GM12865 (cell line): ENCODE measurements at regions not wholly inside any gene's neighbourhood (a gene's known extent, or its start where the extent isn't known, plus 50 kb on each side); places are given as distances from the start of the nearest gene placed in this dataset.
"Not testable (repeated sequence)": the region's sequence is repeated elsewhere in the genome, so short reads cannot be mapped to it uniquely, and the experiment has no call there.

ENCODE experiments used
- DNase-seq: peaks from one replicate; pipeline ENCODE4 v3.0.0; 2010; ENCODE audit warnings: low read depth
- H3K4me3 ChIP-seq: 2 replicates; pipeline ENCODE4 v1.5.1; 2011; ENCODE audit warnings: mild to moderate bottlenecking, low read depth, low read length, control low read depth
- TF ChIP-seq, protein P1 (sequence below): IDR thresholded peaks from 2 replicates; pipeline ENCODE4 v1.5.1; 2011; ENCODE audit warnings: low read length, control low read depth, low read depth, inconsistent platforms; ENCODE audit not compliant: insufficient read depth; ENCODE audit errors: missing control alignments

- H3K4me3 ChIP-seq: no peak overlapping the region
- DNase-seq: no peak
These were observed 113.3 kb upstream of the CAST start for GRCh38 chr5:96548905-96549304.

DNA sequence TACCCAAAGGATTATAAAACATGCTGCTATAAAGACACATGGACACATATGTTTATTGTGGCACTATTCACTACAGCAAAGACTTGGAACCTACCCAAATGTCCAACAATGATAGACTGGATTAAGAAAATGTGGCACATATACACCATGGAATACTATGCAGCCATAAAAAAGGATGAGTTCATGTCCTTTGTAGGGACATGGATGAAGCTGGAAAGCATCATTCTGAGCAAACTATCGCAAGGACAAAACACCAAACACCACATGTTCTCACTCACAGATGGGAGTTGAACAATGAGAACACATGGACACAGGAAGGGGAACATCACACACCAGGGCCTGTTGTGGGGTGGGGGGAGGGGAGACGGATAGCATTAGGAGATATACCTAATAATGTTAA lies 101.3 kb upstream of the CAST start:
- H3K4me3 ChIP-seq, DNase-seq: not testable (repeated sequence)

More at GRCh38 chr5:96548905-96549304, 113.3 kb upstream of the CAST start:
- TF ChIP-seq, protein P1, sequence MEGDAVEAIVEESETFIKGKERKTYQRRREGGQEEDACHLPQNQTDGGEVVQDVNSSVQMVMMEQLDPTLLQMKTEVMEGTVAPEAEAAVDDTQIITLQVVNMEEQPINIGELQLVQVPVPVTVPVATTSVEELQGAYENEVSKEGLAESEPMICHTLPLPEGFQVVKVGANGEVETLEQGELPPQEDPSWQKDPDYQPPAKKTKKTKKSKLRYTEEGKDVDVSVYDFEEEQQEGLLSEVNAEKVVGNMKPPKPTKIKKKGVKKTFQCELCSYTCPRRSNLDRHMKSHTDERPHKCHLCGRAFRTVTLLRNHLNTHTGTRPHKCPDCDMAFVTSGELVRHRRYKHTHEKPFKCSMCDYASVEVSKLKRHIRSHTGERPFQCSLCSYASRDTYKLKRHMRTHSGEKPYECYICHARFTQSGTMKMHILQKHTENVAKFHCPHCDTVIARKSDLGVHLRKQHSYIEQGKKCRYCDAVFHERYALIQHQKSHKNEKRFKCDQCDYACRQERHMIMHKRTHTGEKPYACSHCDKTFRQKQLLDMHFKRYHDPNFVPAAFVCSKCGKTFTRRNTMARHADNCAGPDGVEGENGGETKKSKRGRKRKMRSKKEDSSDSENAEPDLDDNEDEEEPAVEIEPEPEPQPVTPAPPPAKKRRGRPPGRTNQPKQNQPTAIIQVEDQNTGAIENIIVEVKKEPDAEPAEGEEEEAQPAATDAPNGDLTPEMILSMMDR: no peak

GRCh38 chr5:96562614-96563013 lies 99.6 kb upstream of the CAST start:
- no peak for DNase-seq
- H3K4me3 ChIP-seq: no peak overlapping the region
- TF ChIP-seq, protein P1: no peak

DNA sequence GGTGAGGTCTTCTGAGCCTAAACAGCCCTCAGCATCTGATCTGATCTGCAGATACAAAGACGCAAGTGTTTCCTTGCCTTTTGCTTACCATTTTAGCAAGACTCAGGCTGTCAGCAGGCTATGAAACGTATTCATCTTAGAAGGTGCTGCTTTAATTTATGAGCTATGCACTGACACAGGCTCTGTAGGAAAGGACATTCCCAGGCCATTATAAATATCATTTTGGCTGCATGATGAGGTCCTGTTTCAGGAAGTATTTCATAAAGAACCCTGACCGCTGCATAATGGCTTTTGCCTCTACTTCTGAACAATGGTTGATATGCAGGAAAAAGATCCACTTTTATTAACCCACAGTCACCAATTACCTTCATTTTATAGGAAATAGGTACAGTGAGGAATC lies 98.4 kb upstream of the CAST start:
- TF ChIP-seq, protein P1: no peak
- DNase-seq: no peak
- no peak overlapping the region for H3K4me3 ChIP-seq

- H3K4me3 ChIP-seq: no peak overlapping the region
- DNase-seq: peak; percentile 66
These were observed 96.5 kb upstream of the CAST start for GRCh38 chr5:96565582-96566265.

GRCh38 chr5:96566833-96567587 lies 95.2 kb upstream of the CAST start:
- H3K4me3 ChIP-seq: peak overlapping the region; percentile 9; the same call in 1 of the 2 replicates
- peak; percentile 37 for DNase-seq
- TF ChIP-seq, protein P1: no peak

More at GRCh38 chr5:96565582-96566265, 96.5 kb upstream of the CAST start:
- TF ChIP-seq, protein P1: no peak

GRCh38 chr5:96569332-96569731 lies 92.8 kb upstream of the CAST start:
- H3K4me3 ChIP-seq: no peak overlapping the region
- TF ChIP-seq, protein P1: no peak
- DNase-seq: no peak
